AG10803 (cell line): ENCODE measurements at regions not wholly inside any gene's neighbourhood (a gene's known extent, or its start where the extent isn't known, plus 50 kb on each side); places are given as distances from the start of the nearest gene placed in this dataset.
"Not testable (repeated sequence)": the region's sequence is repeated elsewhere in the genome, so short reads cannot be mapped to it uniquely, and the experiment has no call there.

Experiments
- DNase-seq: peaks from one replicate; pipeline ENCODE4 v3.0.0; 2010; ENCODE audit warnings: low read depth
- H3K4me3 ChIP-seq: 2 replicates; pipeline ENCODE4 v1.5.1; 2011; ENCODE audit warnings: mild to moderate bottlenecking, low read length, control low read depth

DNA sequence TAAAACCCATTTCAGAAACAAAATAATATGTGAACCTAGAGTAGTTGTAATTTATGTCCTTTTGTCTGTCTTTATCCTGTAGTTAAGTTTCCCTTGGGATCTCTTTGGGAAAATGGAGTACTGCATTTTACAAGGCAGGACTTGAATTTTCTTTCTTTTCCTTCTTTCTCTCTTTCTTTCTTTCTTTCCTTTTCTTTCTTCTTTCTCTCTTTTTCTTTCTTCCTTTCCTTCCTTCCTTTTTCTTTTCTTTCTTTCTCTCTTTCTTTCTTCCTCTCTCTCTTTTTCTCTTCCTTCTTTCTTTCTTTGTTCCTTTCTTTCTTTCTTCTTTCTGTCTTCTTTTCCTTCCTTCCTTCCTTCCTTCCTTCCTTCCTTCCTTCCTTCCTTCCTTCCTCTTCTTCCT lies 126.6 kb upstream of the NOTCH2NLA start:
- not testable (repeated sequence) for H3K4me3 ChIP-seq

DNA sequence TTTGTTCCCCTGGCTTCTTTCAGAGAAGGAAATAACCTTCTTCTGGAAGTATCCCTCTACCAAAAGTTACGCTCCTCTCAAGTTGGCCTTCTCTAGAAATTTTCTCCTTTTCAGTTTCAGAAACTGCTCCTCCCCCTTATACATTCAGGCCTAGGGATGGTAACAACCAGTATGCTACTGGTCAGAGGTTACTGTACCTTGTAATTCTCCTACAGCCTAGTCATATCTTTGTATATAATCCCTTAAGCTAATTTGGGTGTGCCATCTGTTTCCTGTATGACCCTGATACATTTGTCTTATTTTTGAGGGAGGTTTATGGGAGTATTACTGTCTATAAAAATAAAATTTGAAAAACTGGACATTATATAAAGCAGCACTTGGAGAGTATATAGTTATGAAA lies 98.0 kb upstream of the NOTCH2NLA start:
- DNase-seq, H3K4me3 ChIP-seq: not testable (repeated sequence)

More for the DNA sequence above, 126.6 kb upstream of the NOTCH2NLA start:
- DNase-seq, result not testable (repeated sequence)

DNA sequence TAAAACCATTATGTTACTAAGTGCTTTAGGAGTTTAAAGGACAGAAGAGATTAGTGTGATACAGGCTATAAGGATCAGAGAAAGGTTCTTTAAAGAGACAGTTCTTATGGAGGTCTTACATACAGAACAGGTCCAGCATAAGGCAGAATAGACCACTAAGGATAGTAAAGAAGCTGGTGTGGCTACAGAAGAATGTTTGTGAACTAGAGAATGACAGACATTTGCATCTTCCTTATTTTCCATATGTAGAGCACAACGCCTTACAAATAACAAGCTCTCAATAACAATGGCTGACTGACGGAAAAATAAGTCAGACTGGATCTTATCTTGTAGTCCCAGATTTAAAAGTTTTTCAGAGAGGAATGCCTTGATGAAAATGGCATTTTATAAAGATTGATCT lies 95.6 kb upstream of the NOTCH2NLA start:
- H3K4me3 ChIP-seq, DNase-seq: not testable (repeated sequence)

DNA sequence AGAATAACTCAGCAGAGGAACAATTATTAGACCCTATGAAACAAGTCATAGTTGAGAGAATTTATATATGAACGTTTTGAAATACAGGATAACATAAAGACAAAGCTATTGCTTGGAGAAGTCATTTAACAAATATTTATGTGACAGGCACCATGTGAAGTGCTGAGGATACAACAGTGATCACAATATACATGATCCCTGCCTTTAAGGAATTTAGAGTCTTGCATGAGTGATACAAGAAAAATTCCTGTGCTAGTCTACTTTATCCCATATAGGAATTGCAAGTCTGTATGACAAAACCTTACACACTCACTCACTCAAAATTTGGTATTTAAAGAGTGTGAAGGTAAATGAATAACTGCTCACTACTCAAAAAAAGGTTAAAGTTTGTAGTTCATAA lies 94.5 kb upstream of the NOTCH2NLA start:
- not testable (repeated sequence) for H3K4me3 ChIP-seq, DNase-seq

DNA sequence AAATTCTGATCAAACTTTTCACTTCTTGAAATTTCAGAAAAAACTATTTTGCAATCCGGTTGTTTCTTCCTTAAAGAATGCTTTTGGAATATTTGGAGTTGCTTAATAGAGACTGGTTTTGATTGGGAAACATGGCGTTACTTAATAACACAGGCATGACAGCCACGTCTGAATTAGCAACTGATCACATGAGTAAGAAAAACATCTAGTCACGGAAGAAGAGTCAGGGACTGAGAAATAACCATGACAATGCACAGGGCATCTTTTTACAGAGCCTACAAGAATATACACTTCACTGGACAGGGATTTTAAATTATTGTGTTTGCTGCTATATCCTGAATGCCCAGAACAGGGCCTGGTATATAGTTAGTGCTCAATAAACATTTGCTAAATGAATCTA lies 94.1 kb upstream of the NOTCH2NLA start:
- H3K4me3 ChIP-seq, DNase-seq: not testable (repeated sequence)

DNA sequence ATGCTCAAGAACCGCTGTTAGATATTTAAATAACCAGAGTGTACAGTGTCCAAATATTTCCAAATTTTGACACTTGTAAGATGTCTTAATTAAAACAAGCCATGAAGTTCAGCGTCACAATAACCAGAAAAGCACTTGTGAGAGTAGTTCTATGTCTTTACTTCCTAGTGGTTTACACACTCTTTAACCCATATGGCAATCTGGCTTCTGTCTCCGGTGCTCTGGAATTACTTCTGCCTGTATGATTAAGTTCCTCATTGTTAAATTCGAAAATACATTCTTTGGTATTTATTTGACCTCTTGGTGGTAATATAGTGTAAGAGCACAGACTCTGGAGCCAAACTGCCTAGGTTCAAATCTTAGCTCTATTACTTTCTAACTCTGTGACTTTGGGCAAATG lies 89.9 kb upstream of the NOTCH2NLA start:
- H3K4me3 ChIP-seq, DNase-seq: not testable (repeated sequence)

DNA sequence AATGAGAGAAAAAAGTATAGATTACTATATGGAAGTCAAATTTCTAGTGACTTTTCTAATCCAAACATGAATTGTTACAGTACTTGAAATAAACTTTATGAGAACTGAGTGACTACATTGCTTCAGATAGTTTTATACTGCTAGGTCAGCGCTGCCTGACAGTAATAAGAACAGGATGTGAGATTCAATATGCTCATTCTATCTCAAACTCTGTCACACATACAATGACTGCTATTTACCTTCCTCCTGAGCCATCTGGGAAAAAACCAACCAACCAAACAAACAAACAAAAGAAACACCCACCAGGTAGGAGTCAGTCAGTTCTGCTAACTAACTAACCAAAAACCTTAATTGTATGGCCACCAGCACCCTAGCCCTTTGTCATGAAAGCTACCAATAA lies 89.0 kb upstream of the NOTCH2NLA start:
- not testable (repeated sequence) for H3K4me3 ChIP-seq, DNase-seq

DNA sequence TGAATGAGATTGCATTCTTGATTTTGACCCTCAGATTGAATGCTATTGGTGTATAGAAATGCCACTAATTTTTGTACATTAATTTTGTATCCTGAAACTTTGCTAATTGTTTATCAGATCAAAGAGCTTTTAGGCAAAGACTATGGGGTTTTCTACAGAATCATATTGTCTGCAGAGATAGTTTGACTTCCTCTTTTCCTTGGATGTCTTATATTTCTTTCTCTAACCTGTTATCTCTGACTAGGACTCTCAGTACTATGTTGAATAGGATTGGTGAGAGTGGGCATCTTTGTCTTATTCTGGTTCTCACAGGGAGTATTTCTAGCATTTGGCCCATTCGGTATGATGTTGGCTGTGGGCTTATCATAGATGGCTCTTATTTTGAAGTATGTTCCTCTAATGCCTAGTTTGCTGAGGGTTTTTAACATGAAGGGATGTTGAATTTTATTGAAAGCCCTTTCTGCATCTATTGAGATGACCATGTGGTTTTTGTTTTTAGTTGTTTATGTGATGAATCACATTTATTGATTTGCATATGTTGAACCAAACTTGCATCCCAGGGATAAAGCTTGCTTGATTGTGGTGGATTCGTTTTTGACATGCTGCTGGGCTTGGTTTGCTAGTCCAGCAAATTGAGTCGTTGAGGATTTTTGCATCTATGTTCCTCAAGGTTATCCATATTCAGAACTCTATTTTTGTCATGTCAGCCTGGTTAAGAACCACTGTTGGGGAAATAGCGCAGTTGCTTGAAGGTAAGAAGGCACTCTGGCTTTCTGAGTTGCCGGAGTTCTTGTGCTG lies 85.8 kb upstream of the NOTCH2NLA start:
- DNase-seq, H3K4me3 ChIP-seq: not testable (repeated sequence)

DNA sequence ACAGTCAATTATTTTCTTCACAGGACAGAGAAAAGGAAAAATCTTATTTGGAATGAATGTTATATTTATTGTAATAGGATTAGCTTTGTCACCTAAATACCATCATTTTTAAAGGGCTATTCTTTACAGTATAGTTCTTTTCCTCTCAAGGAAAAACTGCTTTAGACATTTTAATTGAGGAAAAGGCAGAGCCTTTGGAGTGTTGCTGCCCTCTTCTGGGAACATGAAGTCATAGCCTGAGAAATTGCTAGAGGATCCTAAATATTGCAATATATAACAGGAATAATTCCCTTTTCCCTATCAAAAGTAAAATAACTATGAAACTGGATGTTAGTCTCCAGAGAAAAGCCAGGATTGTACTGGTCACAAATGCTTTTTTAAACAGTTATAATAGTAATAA lies 81.8 kb upstream of the NOTCH2NLA start:
- H3K4me3 ChIP-seq, DNase-seq: not testable (repeated sequence)

DNA sequence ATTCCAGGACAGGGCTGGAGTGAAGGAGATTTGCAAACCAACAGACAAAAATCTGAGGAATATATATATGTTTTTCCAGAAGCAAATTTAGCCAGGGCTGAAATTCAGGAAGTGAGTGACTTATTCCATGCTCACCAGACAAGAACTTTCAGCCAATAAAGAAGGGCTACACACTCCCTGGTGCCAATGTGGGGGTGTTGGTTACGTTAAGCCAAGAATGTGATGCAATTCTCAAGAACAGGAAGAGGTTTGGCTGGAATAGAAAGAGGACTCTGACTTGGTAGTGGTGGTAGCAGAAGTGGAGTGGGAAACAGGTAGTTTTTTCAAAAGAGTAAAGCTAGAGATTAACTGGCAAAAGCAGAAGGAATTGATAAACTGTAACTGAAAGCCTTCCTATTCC lies 80.6 kb upstream of the NOTCH2NLA start:
- H3K4me3 ChIP-seq, DNase-seq: not testable (repeated sequence)

DNA sequence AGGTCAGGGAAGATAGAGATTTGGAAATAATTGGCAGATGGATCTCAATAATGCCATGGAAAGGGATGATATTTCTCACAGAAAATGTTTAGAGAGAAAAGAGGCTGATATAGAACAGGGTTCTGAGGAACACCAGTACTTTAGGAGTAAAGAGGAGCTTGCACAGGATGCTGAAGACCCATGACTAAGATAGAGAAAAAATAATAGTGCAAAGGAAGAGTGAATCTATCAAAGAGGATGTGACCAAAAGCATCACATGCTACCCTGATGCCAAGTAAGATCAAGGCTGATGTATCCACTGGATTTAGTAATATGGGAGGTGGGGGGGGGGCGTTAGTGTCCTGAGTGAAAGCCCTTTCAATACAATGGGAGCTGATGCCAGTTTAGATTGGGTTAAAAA lies 80.1 kb upstream of the NOTCH2NLA start:
- not testable (repeated sequence) for H3K4me3 ChIP-seq, DNase-seq

DNA sequence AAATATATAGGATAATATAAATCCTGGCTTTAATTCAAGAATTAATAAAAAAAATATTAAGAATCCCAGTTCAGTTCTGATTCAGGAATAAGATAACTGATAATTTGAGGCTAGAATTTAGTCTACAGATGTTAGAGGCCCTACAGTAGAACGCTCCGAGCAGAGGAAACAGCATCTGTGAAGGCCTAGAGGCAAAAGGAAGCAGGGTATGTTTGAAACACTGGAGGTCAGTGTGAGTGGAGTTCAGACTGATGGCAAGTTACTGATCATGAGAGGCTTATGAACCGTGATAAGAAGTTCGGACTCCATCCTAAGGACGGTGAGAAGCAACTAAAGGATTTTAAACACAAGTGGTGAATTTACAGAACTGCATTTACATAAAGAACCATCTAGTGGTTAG lies 79.3 kb upstream of the NOTCH2NLA start:
- not testable (repeated sequence) for DNase-seq, H3K4me3 ChIP-seq

DNA sequence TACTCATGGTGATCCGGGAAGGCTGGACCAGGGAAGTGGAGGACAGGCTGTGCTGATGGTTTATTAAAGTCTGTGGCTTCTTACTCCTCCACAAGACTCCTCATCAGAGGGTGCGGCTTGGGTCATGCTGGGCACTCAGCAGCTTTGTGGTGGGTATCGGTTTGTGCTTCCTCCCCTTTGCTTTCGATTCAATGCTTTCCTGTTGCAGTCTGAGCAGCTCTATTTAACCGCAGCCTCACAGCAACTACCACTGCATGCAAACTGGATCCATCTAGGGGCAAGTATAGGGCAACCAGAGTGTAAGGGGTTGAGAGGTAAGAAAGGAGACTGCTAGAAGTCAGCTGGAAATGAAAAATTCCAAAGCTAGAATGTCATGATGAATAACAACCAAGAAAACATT lies 78.8 kb upstream of the NOTCH2NLA start:
- DNase-seq, H3K4me3 ChIP-seq: not testable (repeated sequence)

DNA sequence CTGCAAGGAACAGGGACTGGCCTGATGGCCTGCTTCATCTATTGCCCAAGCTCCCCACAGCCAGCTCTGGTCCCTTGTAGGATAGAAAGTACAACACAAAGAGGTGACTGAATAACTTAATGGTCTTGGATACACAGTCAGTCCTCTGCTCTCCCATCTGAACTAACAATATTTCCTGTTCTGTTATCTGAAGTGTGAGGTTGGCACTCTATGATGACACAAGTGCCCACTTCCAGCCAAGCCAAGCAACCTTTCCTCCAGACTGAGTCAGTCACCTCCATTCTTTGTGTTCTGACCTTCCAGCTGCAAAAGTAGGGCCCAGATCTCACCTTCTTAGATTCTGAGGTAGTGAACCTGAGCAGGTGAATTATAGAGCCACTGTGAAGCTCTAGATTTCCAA lies 77.8 kb upstream of the NOTCH2NLA start:
- DNase-seq, result not testable (repeated sequence)

DNA sequence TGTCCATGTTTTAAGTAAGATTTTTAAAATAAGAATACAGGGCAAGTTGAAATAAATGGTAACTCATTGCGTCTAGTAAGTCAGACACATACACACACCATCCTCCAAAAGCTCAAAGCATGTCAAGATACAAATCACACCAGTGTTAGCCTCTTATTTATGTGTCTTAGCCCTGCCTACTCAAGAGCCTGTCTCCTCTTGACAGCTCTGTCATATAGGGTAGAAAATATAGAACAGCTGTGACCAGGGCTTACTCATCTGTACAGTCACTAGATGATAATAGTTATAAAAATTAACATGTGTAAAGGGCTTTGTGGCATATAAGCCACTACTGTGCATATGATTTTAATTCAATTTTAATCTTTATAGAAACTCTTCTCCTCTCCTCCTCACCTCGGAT lies 76.6 kb upstream of the NOTCH2NLA start:
- not testable (repeated sequence) for DNase-seq, H3K4me3 ChIP-seq

More for the DNA sequence above, 77.8 kb upstream of the NOTCH2NLA start:
- not testable (repeated sequence) for H3K4me3 ChIP-seq

DNA sequence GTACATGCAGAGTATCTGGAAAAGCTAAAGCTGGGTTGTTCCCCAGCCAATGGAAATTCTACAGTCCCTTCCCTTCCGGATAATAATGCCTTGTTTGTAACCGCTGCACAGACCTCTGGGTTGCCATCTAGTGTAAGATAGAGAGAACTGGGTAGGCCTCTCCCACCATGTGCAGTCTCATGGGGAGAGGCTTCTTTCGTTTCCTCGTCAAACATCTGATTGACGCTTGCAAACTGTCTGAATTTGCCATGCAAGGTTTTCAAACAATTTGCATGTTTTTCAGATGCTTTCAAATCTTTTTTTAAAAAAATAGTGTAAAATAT lies 69.7 kb upstream of the NOTCH2NLA start:
- H3K4me3 ChIP-seq, DNase-seq: not testable (repeated sequence)

DNA sequence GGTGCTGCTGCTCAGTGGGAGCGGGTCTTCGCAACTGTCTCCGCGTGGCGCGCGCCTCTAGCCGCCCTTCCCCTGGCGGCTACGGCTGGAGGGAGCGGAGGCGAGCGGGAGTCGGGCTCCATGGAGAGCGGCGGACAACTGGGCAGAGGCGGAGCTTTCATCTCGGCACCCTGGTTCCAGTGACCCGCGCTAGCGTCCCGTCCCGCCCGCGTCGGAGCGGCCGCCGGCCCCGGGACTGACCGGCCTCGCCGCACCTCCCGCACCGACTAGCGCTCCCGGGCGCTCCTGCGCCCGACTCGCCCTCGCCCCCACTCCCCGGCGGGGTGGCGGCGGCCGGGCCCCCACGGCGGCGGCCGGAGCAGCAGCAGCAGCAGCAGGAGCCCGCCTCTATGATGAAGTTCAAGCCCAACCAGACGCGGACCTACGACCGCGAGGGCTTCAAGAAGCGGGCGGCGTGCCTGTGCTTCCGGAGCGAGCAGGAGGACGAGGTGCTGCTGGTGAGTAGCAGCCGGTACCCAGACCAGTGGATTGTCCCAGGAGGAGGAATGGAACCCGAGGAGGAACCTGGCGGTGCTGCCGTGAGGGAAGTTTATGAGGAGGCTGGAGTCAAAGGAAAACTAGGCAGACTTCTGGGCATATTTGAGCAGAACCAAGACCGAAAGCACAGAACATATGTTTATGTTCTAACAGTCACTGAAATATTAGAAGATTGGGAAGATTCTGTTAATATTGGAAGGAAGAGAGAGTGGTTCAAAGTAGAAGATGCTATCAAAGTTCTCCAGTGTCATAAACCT lies 69.2 kb upstream of the NOTCH2NLA start:
- not testable (repeated sequence) for H3K4me3 ChIP-seq, DNase-seq

DNA sequence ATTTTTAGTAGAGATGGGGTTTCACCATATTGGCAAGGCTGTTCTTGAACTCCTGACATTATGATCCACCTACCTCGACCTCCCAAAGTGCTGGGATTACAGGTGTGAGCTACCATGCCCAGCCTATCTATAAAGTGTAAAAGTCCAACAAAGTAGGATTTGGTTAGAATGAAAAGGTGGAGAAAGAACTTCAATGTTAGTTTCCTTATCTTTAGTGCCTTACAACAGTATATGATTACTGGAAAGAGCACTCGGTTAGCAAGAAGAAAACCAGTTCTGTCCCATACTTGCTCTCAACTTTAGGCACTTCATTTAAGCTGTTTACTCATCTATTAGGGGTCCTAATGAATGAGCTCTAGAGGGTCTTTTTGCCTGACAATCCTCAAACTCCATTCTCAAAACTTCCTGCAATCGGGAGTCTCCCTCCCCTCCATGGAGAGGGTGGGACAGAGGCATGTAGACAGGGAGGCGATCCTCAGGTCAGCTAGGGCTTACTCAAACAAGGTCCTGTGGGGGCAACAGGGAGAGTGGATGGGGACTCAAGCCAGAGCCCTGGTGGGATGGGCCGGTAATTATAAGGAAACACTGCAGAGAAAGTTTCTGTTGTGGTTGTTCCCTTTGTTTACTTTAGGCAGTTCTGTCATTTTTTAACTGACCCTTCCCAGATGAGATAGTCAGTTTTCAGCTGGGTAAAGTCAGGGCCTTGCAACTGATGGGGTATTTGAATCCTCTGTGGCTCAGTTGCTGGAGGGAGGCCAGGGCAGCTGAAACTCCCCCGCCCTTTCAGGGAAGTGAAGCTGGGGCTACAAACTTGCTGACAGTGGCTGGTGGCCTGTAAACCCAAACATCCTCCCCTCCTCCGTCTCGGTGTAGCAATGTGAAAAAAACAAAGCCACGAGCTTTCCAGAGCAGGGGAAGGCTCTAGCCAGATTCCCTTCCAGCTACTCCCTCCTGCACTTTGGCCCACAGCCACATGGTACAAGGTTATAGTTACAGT lies 64.4 kb upstream of the NOTCH2NLA start:
- H3K4me3 ChIP-seq, DNase-seq: not testable (repeated sequence)

DNA sequence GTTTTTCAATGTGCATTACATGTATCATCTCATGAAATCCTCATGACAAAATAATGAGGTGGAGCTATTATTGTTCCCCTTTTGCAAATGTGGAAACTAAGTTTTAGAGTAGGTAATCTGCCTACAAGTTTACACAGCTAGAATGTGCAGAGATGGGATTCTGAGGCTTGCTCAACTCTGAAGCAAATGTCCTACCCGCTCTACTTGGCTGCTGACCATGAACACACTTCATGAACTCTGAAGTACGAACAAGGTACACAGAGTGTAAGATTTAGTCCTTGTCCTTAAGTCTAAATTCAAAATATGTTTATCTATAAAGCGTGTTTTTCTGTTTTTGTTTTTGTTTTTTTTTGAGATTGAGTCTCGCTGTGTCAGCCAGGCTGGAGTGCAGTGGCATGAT lies 63.6 kb upstream of the NOTCH2NLA start:
- not testable (repeated sequence) for DNase-seq, H3K4me3 ChIP-seq

DNA sequence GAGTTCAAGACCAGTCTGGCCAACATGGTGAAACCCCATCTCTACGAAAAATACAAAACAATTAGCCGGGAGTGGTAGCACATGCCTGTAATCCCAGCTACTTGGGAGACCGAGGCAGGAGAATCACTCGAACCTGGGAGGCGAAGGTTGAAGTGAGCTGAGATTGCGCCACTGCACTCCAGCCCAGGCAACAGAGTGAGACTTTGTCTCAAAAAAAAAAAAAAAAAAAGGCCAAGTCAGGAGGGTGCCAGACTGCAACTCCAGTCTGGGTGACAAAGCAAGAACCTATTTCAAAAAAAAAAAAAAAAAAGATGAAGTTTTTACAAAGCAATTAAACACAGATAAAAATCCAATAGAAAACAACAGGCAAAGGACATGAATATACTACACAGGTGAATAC lies 59.1 kb upstream of the NOTCH2NLA start:
- DNase-seq, H3K4me3 ChIP-seq: not testable (repeated sequence)
